ENCODE measurements at regions not wholly inside any gene's neighbourhood (a gene's known extent, or its start where the extent isn't known, plus 50 kb on each side); places are given as distances from the start of the nearest gene placed in this dataset.

DNA sequence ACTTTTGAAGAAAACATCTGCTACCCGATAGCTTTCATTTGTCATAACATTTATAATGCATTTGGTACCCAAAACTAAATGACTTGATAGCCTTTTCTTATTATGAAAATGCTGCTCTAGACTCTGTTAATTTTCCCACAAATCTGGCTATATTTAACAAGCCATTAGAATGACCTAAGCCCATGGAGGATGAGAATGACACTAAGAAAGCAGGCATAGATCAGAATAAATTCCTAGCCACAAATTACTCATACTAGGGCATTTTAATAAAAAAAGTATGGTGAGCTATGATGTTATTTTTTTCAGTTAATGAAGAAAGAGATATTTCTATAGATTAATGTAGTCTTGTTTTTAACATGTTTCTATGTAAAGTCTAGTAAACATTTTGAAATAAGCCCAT lies 1728.3 kb downstream of the SUCLG1 start:
- TF ChIP-seq, protein P1, sequence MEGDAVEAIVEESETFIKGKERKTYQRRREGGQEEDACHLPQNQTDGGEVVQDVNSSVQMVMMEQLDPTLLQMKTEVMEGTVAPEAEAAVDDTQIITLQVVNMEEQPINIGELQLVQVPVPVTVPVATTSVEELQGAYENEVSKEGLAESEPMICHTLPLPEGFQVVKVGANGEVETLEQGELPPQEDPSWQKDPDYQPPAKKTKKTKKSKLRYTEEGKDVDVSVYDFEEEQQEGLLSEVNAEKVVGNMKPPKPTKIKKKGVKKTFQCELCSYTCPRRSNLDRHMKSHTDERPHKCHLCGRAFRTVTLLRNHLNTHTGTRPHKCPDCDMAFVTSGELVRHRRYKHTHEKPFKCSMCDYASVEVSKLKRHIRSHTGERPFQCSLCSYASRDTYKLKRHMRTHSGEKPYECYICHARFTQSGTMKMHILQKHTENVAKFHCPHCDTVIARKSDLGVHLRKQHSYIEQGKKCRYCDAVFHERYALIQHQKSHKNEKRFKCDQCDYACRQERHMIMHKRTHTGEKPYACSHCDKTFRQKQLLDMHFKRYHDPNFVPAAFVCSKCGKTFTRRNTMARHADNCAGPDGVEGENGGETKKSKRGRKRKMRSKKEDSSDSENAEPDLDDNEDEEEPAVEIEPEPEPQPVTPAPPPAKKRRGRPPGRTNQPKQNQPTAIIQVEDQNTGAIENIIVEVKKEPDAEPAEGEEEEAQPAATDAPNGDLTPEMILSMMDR (IDR thresholded peaks at IDR 0.05), result no peak
- no peak for TF ChIP-seq ZFX (IDR thresholded peaks at IDR 0.05; ENCODE audit: borderline replicate concordance)

Data from 22Rv1 (cell line).